K562 (cell line): ENCODE measurements at regions not wholly inside any gene's neighbourhood (a gene's known extent, or its start where the extent isn't known, plus 50 kb on each side); places are given as distances from the start of the nearest gene placed in this dataset.

Experiments
- ATAC-seq: fragments of 200-7000 bp; cut with Tn5 transposase; 3 replicates; pipeline ENCODE4 v1.9.1; 2020; ENCODE audit warnings: moderate library complexity
- BruUV-seq: library from RNA; stranded (reverse); fragments of 400-500 nt; replicated peaks from 2 replicates; lab custom pipeline; 2021; lab: Mats Ljungman, UMichigan
- CTCF ChIA-PET: fragments of 300-600 bp; formaldehyde crosslinking; extraction: SDS; loops from one replicate; lab custom pipeline; 2021; ENCODE audit warnings: low intra/inter-chr PET ratio; lab: Yijun Ruan, JAX
- POLR2A ChIA-PET: fragments of 300-600, 350-650 bp; sonication (Branson Sonifier 250); formaldehyde crosslinking; extraction: SDS; loops from one replicate; lab custom pipeline; 2021; ENCODE audit warnings: antibody characterized with exemption, inconsistent platforms; lab: Yijun Ruan, JAX
- DNase-seq, 4 experiments: peaks; one replicate each; pipeline versions ENCODE4 v3.0.0 to v3.0.0-alpha.2; 2011 to 2018; ENCODE audit warnings: low spot score in 3 of 4, mixed read lengths in 3 of 4; ENCODE audit errors: extremely low read depth in 1 of 4
- FAIRE-seq: peaks from 2 replicates; lab custom pipeline; 2011; peaks lifted over from hg19 to GRCh38; lab: Jason Lieb, UNC
- H2AFZ ChIP-seq: 2 replicates; pipeline ENCODE4 v1.6.0; 2011; ENCODE audit warnings: low read depth, low read length, control low read depth, inconsistent platforms
- H3K27ac ChIP-seq: fragments of 200-600 bp; 3 replicates; pipeline ENCODE4 v1.8.0; 2011; ENCODE audit warnings: low read depth, mild to moderate bottlenecking, control low read depth, inconsistent platforms, low read length, moderate library complexity, mixed read lengths; ENCODE audit errors: extremely low read depth
- H3K27me3 ChIP-seq, 2 experiments: fragments of 300-600 bp in 1 of 2; 2 replicates in 1 of 2; 3 replicates in 1 of 2; pipeline versions ENCODE4 v1.6.0 to v1.8.0; 2011; ENCODE audit warnings: inconsistent platforms in 2 of 2, low read length in 2 of 2, mild to moderate bottlenecking in 1 of 2, mixed read lengths in 1 of 2, moderate library complexity in 1 of 2; ENCODE audit not compliant: control insufficient read depth in 2 of 2, insufficient read depth in 2 of 2
- H3K36me3 ChIP-seq: fragments of 300-600 bp; 3 replicates; pipeline ENCODE4 v1.8.0; 2011; ENCODE audit warnings: mild to moderate bottlenecking, low read length, inconsistent platforms; ENCODE audit not compliant: control insufficient read depth, insufficient read depth
- H3K4me1 ChIP-seq, 2 experiments: fragments of 200-600 bp in 1 of 2; replicated peaks in 1 of 2; 2 replicates in 1 of 2; 3 replicates in 1 of 2; pipeline versions ENCODE4 v1.5.1 to v1.8.0; 2011; ENCODE audit warnings: inconsistent platforms in 2 of 2, low read length in 2 of 2, mild to moderate bottlenecking in 1 of 2, mixed read lengths in 1 of 2, moderate library complexity in 1 of 2; ENCODE audit not compliant: control insufficient read depth in 2 of 2, insufficient read depth in 2 of 2
- H3K4me2 ChIP-seq: 2 replicates; pipeline ENCODE4 v1.6.1; 2011; ENCODE audit warnings: low read length, control low read depth, inconsistent platforms, mixed read lengths; ENCODE audit not compliant: insufficient read depth
- H3K4me3 ChIP-seq: fragments of 200-600 bp; sonication (generic), shearing (Covaris generic); 2 replicates; pipeline ENCODE4 v1.5.1; 2016; ENCODE audit warnings: control low read depth, inconsistent platforms
- H3K79me2 ChIP-seq: fragments of 200-600 bp; 3 replicates; pipeline ENCODE4 v1.8.0; 2011; ENCODE audit warnings: low read length, inconsistent platforms; ENCODE audit not compliant: control insufficient read depth, insufficient read depth
- H3K9ac ChIP-seq, 2 experiments: 2 replicates each; pipeline versions ENCODE4 v1.6.0 to v1.6.1; 2011; ENCODE audit warnings: low read depth in 2 of 2, low read length in 2 of 2, control low read depth in 1 of 2, inconsistent platforms in 1 of 2, mild to moderate bottlenecking in 1 of 2, mixed read lengths in 1 of 2; ENCODE audit not compliant: insufficient read depth in 1 of 2
- H3K9me1 ChIP-seq: one replicate; pipeline ENCODE4 v1.6.0; 2011; ENCODE audit warnings: inconsistent platforms, mild to moderate bottlenecking, low read length, moderate library complexity; ENCODE audit not compliant: control insufficient read depth, insufficient read depth
- H3K9me3 ChIP-seq: replicated peaks from 2 replicates; pipeline ENCODE4 v1.5.1; 2011; ENCODE audit warnings: low read depth, low read length, inconsistent platforms; ENCODE audit not compliant: control insufficient read depth, insufficient read depth
- H4K20me1 ChIP-seq: replicated peaks from 2 replicates; pipeline ENCODE4 v1.6.1; 2011; ENCODE audit warnings: low read length, inconsistent platforms, mixed read lengths; ENCODE audit not compliant: control insufficient read depth, insufficient read depth
- BCOR ChIP-seq: fragments of 450-650 bp; IDR thresholded peaks from 2 replicates; pipeline ENCODE4 v1.6.1; 2016
- GTF2A2 ChIP-seq: IDR thresholded peaks from 2 replicates; pipeline ENCODE4 v1.6.1; 2016; ENCODE audit warnings: mild to moderate bottlenecking, missing genetic modification characterization, missing compliant biosample characterization
- HDAC2 ChIP-seq: fragments of 450-650 bp; IDR thresholded peaks from 2 replicates; pipeline ENCODE4 v1.6.1; 2016; ENCODE audit warnings: mild to moderate bottlenecking
- HNRNPL ChIP-seq: fragments of 200-400 bp; formaldehyde crosslinking; IDR thresholded peaks from 2 replicates; pipeline ENCODE4 v1.6.1; 2017; ENCODE audit warnings: low read depth, mild to moderate bottlenecking, low read length
- KAT7 ChIP-seq: sonication (generic); formaldehyde crosslinking; IDR thresholded peaks from 2 replicates; pipeline ENCODE4 v1.8.0; 2022; ENCODE audit warnings: missing genetic modification reagents, mild to moderate bottlenecking, borderline replicate concordance
- KDM2B ChIP-seq: fragments of 250-450 bp; sonication (Bioruptor Pico); IDR thresholded peaks from 2 replicates; pipeline ENCODE4 v1.8.0; 2021; ENCODE audit warnings: mild to moderate bottlenecking, moderate library complexity
- KDM4B ChIP-seq, 2 experiments: fragments of 450-650 bp in 1 of 2; sonication (generic) in 1 of 2; IDR thresholded peaks; 2 replicates each; pipeline ENCODE4 v1.6.1; 2016 to 2017; ENCODE audit warnings: borderline replicate concordance in 2 of 2, antibody characterized with exemption in 1 of 2, low read depth in 1 of 2, mild to moderate bottlenecking in 1 of 2
- MCM3 ChIP-seq: fragments of 450-650 bp; IDR thresholded peaks from 2 replicates; pipeline ENCODE4 v1.6.1; 2016
- NELFE ChIP-seq: IDR thresholded peaks from 2 replicates; pipeline ENCODE4 v1.6.1; 2011; ENCODE audit warnings: mild to moderate bottlenecking; ENCODE audit not compliant: insufficient read depth, insufficient read length
- NFIX ChIP-seq: fragments of 250-450 bp; sonication (Bioruptor Pico); IDR thresholded peaks from 2 replicates; pipeline ENCODE4 v1.4.0; 2020; ENCODE audit warnings: low read depth, mild to moderate bottlenecking, moderate library complexity
- POLR2H ChIP-seq: IDR thresholded peaks from 2 replicates; pipeline ENCODE4 v1.6.1; 2016; ENCODE audit warnings: missing genetic modification characterization, low read depth, mild to moderate bottlenecking, control low read depth, missing compliant biosample characterization, moderate library complexity
- PYGO2 ChIP-seq: fragments of 450-650 bp; IDR thresholded peaks from 2 replicates; pipeline ENCODE4 v1.6.1; 2016; ENCODE audit warnings: mild to moderate bottlenecking, missing genetic modification characterization, moderate library complexity, missing compliant biosample characterization
- RBM34 ChIP-seq: fragments of 200-400 bp; formaldehyde crosslinking; IDR thresholded peaks from 2 replicates; pipeline ENCODE4 v1.6.1; 2018; ENCODE audit warnings: low read length, borderline replicate concordance; ENCODE audit not compliant: insufficient read depth
- SP2 ChIP-seq: IDR thresholded peaks from 2 replicates; pipeline ENCODE4 v1.6.1; 2011; ENCODE audit warnings: mild to moderate bottlenecking, low read depth, low read length, moderate library complexity; ENCODE audit not compliant: poor library complexity, severe bottlenecking; ENCODE audit errors: extremely low read depth
- SRSF9 ChIP-seq: fragments of 200-400 bp; formaldehyde crosslinking; IDR thresholded peaks from 2 replicates; pipeline ENCODE4 v1.6.1; 2017; ENCODE audit warnings: low read depth, low read length, borderline replicate concordance
- TFE3 ChIP-seq: fragments of 450-650 bp; formaldehyde crosslinking; IDR thresholded peaks from 2 replicates; pipeline ENCODE4 v1.4.0; 2020; ENCODE audit warnings: mild to moderate bottlenecking, mixed read lengths
- TGIF2 ChIP-seq: sonication (generic); formaldehyde crosslinking; IDR thresholded peaks from 2 replicates; pipeline ENCODE4 v1.8.1; 2022; ENCODE audit warnings: mild to moderate bottlenecking, missing genetic modification reagents, moderate library complexity
- ZC3H4 ChIP-seq: sonication (generic); formaldehyde crosslinking; IDR thresholded peaks from 2 replicates; pipeline ENCODE4 v1.9.0; 2021; ENCODE audit warnings: missing genetic modification reagents, borderline replicate concordance
- ZNF134 ChIP-seq: fragments of 250-450 bp; sonication (Bioruptor Pico); conservative IDR thresholded peaks from 2 replicates; pipeline ENCODE4 v1.4.0; 2020
- ZNF311 ChIP-seq: fragments of 250-450 bp; sonication (Bioruptor Pico); IDR thresholded peaks from 2 replicates; pipeline ENCODE4 v1.4.0; 2020; ENCODE audit warnings: mild to moderate bottlenecking, moderate library complexity
- ZNF764 ChIP-seq: fragments of 250-450 bp; sonication (Bioruptor Pico); IDR thresholded peaks from 2 replicates; pipeline ENCODE4 v1.4.0; 2020; ENCODE audit warnings: low read depth, mild to moderate bottlenecking, moderate library complexity
- WGBS: fragments of 100-300 bp; shearing (Covaris generic); methylation state at CpG from one replicate; pipeline ENCODE4 v1.1.6; 2016; ENCODE audit warnings: low coverage, mixed read lengths; ENCODE audit not compliant: insufficient coverage; ENCODE audit errors: missing lambda C conversion rate; 5-methylcytosine and 5-hydroxymethylcytosine counted together
- in situ Hi-C: fragments of 300-500 bp; cut with MboI; formaldehyde crosslinking; loops from 4 replicates; pipeline ENCODE4 v1.15.0; 2018; ENCODE audit warnings: inconsistent platforms, mixed read lengths
- intact Hi-C: fragments of 100-400 bp; cut with micrococcal nuclease; formaldehyde crosslinking; loops from 2 replicates; pipeline ENCODE4 v1.14.2; 2022
- TF ChIP-seq, protein P1 (sequence below): sonication (generic); IDR thresholded peaks from 2 replicates; pipeline ENCODE4 v1.6.1; 2016

GRCh38 chr6:11433860-11434259 lies 103.7 kb upstream of the TMEM170B start (continued):
- TF ChIP-seq TFE3 (CRISPR knock-in tag) (no peak), RBM34 (no peak), PYGO2 (no peak), BCOR (no peak), ZNF764 (CRISPR knock-in tag) (no peak), HDAC2 (no peak)

DNA sequence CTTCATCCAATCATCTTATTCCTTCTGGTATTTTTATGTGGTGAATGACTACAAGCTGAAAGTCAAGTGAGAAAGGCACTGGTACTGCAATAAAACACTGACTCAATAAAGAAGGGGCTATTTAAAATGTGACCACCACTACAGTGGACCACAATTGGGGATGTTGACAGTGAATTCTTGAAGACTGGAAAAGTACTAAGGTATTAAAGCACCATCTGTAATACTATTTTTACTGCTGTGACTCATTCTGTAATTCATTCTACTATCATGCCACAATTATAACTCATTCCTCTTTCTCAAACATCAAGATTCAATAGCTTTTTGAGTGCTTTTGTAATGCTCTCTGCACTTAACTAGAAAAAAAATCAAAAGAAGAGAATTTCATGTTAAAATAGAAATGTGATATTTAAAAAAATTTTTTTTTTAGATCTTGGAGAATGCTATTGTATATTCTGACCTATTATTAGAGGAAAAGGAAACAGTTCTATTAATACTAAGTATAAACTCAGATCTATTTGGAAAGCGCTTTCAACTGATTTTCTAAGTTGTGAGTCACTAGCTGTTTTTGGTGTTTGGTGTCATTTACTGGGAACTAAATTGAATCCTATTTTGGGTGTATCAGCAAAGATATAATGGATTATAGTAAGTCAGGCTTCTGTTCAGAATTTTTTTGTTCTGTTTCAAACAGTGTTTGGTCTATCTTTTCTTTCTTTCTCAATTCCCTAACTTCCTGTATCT lies 104.7 kb upstream of the TMEM170B start:
- ChIA-PET POLR2A (no interaction called here), CTCF (no interaction called here)
- in situ Hi-C loops: no loop called here
- no peak for DNase-seq
- H3K4me2 ChIP-seq: no peak overlapping the region
- no peaks in the 10 kb centered on the region for H3K9me3 ChIP-seq
- no peaks in the 10 kb centered on the region for H3K4me1 ChIP-seq
- WGBS: 0% methylated on average over 1 of the region's 1 CpG
- H3K27me3 ChIP-seq: peaks cover 3% of the 10 kb centered on the region in 2 experiments; a peak in 2 of 5 replicates
- no peak for FAIRE-seq
- H2AFZ ChIP-seq: no peak overlapping the region
- no peak overlapping the region for H3K4me3 ChIP-seq
- intact Hi-C loops: no loop called here
- no peaks in the 10 kb centered on the region for H3K79me2 ChIP-seq
- H3K9ac ChIP-seq: no peak overlapping the region
- H3K27ac ChIP-seq: no peak overlapping the region
- H3K9me1 ChIP-seq: no peaks in the 10 kb centered on the region
- no peak for ATAC-seq
- H4K20me1 ChIP-seq: no peaks in the 10 kb centered on the region
- BruUV-seq: no TSS peak
- no peaks in the 10 kb centered on the region for H3K36me3 ChIP-seq
- TF ChIP-seq SRSF9: no peak
- no peak for TF ChIP-seq ZNF134
- TF ChIP-seq GTF2A2 (tag): no peak
- TF ChIP-seq KAT7 (CRISPR knock-in tag): no peak
- TF ChIP-seq, protein P1, sequence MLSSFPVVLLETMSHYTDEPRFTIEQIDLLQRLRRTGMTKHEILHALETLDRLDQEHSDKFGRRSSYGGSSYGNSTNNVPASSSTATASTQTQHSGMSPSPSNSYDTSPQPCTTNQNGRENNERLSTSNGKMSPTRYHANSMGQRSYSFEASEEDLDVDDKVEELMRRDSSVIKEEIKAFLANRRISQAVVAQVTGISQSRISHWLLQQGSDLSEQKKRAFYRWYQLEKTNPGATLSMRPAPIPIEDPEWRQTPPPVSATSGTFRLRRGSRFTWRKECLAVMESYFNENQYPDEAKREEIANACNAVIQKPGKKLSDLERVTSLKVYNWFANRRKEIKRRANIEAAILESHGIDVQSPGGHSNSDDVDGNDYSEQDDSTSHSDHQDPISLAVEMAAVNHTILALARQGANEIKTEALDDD: no peak
- TF ChIP-seq NELFE: no peak
- no peak for TF ChIP-seq POLR2H
- TF ChIP-seq KDM4B (IDR thresholded peaks at IDR 0.05; ENCODE audit: borderline replicate concordance in 2 of 2, low read depth in 1 of 2): no peak
- no peak for TF ChIP-seq NFIX (CRISPR knock-in tag)
- no peak for TF ChIP-seq KDM2B
- no peak for TF ChIP-seq TGIF2 (CRISPR knock-in tag)
- TF ChIP-seq ZNF311 (CRISPR knock-in tag): no peak
- TF ChIP-seq SP2: no peak
- no peak for TF ChIP-seq ZC3H4 (CRISPR knock-in tag)
- TF ChIP-seq HNRNPL: no peak
- TF ChIP-seq MCM3: no peak
